ENCODE measurements at regions not wholly inside any gene's neighbourhood (a gene's known extent, or its start where the extent isn't known, plus 50 kb on each side); places are given as distances from the start of the nearest gene placed in this dataset.

- no peak for DNase-seq (ENCODE audit: low read depth)
These were observed 126.0 kb upstream of the IL12B start for GRCh38 chr5:159456261-159456660.

- DNase-seq (ENCODE audit: low read depth): no peak
These were observed 126.6 kb upstream of the IL12B start for GRCh38 chr5:159456722-159457465.

- no peak for DNase-seq (ENCODE audit: low read depth)
These were observed 128.0 kb upstream of the IL12B start for GRCh38 chr5:159458217-159458711.

- DNase-seq (ENCODE audit: low read depth): no peak
These were observed 128.9 kb upstream of the IL12B start for GRCh38 chr5:159459132-159459627.

- no peak for DNase-seq (ENCODE audit: low read depth)
These were observed 129.8 kb upstream of the IL12B start for GRCh38 chr5:159459951-159460538.

- DNase-seq (ENCODE audit: low read depth): no peak
These were observed 133.5 kb upstream of the IL12B start for GRCh38 chr5:159463590-159464321.

GRCh38 chr5:159465604-159466003 lies 135.3 kb upstream of the IL12B start:
- no peak for DNase-seq (ENCODE audit: low read depth)

- no peak for DNase-seq (ENCODE audit: low read depth)
These were observed 137.4 kb upstream of the IL12B start for GRCh38 chr5:159467666-159468065.

- DNase-seq (ENCODE audit: low read depth): no peak
These were observed 139.4 kb upstream of the IL12B start for GRCh38 chr5:159469496-159470372.

- no peak for DNase-seq (ENCODE audit: low read depth)
These were observed 141.6 kb upstream of the IL12B start for GRCh38 chr5:159471904-159472303.

GRCh38 chr5:159475026-159475425 lies 144.7 kb upstream of the IL12B start:
- DNase-seq (ENCODE audit: low read depth): no peak

GRCh38 chr5:159478950-159479349 lies 148.7 kb upstream of the IL12B start:
- no peak for DNase-seq (ENCODE audit: low read depth)

GRCh38 chr5:159480849-159481248 lies 150.6 kb upstream of the IL12B start:
- no peak for DNase-seq (ENCODE audit: low read depth)

- DNase-seq (ENCODE audit: low read depth): no peak
These were observed 151.5 kb upstream of the IL12B start for GRCh38 chr5:159481751-159482150.

- DNase-seq (ENCODE audit: low read depth): no peak
These were observed 156.5 kb upstream of the IL12B start for GRCh38 chr5:159486836-159487235.

GRCh38 chr5:159488516-159488915 lies 158.2 kb upstream of the IL12B start:
- DNase-seq (ENCODE audit: low read depth): no peak

GRCh38 chr5:159489779-159490178 lies 159.5 kb upstream of the IL12B start:
- no peak for DNase-seq (ENCODE audit: low read depth)

- no peak for DNase-seq (ENCODE audit: low read depth)
These were observed 160.2 kb upstream of the IL12B start for GRCh38 chr5:159490507-159490906.

- DNase-seq (ENCODE audit: low read depth): no peak
These were observed 163.4 kb upstream of the IL12B start for GRCh38 chr5:159493696-159494095.

- DNase-seq (ENCODE audit: low read depth): no peak
These were observed 166.5 kb upstream of the IL12B start for GRCh38 chr5:159496773-159497172.

- no peak for DNase-seq (ENCODE audit: low read depth)
These were observed 166.9 kb upstream of the IL12B start for GRCh38 chr5:159497221-159497620.

GRCh38 chr5:159498630-159499029 lies 168.3 kb upstream of the IL12B start:
- DNase-seq (ENCODE audit: low read depth): no peak
